Left lobe of liver (tissue), 2 donors: ENCODE measurements at regions not wholly inside any gene's neighbourhood (a gene's known extent, or its start where the extent isn't known, plus 50 kb on each side); places are given as distances from the start of the nearest gene placed in this dataset.
"Not testable (repeated sequence)": the region's sequence is repeated elsewhere in the genome, so short reads cannot be mapped to it uniquely, and the experiment has no call there.

Experiments used
- ATAC-seq: fragments of 200-7000 bp; cut with Tn5 transposase; one replicate; pipeline ENCODE4 v1.9.1; 2020; ENCODE audit warnings: mild to moderate bottlenecking, moderate library complexity
- DNase-seq: peaks from one replicate; pipeline ENCODE4 v3.0.0-alpha.2; 2020; ENCODE audit warnings: low spot score
- donor health status: DM: no; HTN: no; CAD: no; lungs with moderate emphysema.
- donor health status: DM: no; HTN: yes; CAD: no.

- DNase-seq (no peak), ATAC-seq (no peak)
Observed at GRCh38 chr11:96681019-96681716, 291.4 kb downstream of the JRKL start.

DNA sequence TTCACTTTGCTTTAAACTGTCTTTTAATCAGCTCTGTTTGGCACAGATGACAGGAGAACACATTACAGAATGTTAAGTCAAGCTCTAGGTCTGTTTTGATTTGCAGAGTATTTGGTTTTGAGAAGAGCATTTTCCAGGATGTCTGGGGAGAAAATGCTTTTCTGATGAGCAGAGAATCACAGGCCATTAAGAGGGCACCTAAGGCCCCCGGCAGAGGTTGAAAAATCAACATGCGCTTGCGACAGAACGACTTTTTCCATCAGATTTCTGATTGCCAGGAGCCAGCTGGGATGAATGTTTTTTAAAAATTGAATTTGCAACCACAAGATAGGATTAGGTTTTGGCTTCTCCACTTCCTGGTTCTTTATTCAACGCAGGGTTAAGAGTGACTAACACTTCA is 304.5 kb downstream of the JRKL start:
- DNase-seq (no peak), ATAC-seq (no peak)

GRCh38 chr11:96696731-96697130 is 306.9 kb downstream of the JRKL start:
- ATAC-seq = no peak
- DNase-seq = no peak

- no peak for ATAC-seq
- DNase-seq = no peak
Observed at GRCh38 chr11:96697466-96697865, 307.7 kb downstream of the JRKL start.

GRCh38 chr11:96704847-96705246 is 315.0 kb downstream of the JRKL start:
- DNase-seq (no peak), ATAC-seq (no peak)

DNA sequence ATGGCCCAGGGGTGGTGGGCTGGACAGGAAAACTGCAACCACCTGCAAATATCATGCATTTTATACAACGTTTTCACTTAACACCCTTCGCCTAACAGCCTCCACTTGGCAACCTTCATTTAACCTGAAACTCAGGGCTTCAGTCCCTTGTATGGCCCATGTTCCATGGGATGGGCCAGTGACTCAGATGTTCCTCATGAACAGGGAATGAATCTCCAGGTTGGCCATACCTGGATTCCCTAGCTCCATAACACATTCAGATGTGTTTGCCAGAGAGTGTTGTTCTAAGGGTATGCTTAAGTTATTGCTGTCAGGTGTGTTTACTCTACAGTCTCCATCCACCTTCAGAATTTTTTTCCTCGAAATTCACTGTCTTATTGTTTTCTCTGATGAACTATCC is 316.9 kb downstream of the JRKL start:
- DNase-seq = no peak
- no peak for ATAC-seq

DNA sequence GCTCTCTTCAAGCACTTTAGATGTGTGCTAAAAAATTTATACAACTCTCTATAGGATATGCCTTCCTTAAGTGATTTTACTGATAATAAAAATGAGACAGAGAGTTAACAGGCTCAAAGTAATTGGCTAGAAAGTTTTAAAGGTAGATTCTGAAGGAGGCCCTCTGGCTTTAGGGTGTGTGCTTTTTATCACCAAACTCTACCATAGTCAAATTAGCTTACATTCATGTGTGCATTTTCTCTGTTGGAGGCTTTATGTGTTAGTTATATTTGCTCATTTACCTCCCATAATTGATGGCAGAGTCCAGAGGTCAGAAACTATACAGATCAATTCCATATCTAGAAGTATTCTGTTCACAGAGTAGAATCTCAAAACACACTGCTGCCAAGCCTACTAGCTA is 317.5 kb downstream of the JRKL start:
- ATAC-seq = no peak
- no peak for DNase-seq

DNA sequence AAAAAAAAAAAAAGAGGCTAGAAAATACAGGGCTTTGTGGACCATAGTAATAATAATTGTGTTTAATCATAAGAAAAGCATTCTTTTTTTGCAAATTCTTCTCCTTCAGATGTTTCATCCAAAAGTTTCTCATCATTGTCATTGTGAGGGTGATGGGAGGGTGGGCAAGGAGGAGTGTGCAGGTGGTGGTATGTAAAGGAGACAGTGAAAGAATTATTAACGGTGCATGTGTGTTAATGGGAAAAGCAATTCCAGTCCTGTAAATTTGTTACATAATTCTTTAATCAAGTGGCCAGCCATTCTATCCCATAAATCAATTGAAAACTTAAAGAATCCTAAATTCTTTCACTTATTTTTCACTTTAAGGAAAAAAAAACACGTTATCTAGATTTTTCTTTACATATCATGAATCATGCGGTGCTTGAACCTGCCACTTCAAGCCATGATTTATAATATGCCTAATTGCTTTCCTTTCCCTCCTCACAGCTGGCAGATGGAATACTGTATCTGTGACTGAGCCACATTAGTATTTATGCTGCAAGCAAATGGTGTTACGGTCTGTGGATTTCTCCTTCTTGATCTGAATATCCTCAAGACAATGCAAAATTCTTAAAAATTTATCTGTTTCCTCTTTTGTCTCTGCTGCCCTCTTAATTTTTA is 318.5 kb downstream of the JRKL start:
- no peak for DNase-seq
- no peak for ATAC-seq

DNA sequence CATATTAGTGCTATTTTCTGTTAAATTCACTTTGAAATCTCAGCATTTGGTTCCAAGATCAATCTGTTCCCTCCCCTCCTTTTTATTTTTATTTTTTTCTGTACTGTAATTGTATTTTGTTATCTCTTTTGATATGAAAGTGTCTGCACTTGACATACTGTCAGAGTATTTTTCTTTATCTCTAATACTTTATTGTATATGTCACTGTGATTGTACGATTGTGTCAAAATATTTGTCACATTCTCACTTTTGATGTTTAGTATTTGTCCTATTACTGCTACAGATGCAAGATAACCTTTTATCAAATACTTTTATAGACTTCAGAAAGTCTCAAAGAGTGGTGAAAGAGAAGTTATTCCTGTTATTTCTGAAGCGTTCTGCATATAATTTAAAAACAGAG is 323.5 kb downstream of the JRKL start:
- ATAC-seq = no peak
- no peak for DNase-seq

DNA sequence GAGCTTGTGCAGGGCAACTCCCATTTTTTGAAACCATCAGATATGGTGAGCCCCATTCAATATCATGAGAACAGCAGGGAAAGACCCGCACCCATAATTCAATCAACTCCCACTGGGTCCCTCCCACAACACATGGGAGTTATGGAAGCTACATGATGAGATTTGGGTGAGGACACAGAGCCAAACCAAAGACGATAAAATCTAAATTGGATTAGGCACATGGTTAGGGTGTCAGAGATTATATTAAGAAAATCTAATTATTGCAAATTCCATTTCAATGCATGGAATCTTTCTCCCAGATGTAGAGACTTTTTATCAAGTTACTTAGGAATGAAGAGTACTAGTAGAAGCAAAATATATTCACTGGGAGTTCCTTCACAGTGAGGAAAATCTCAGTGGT is 324.9 kb downstream of the JRKL start:
- ATAC-seq (no peak), DNase-seq (no peak)

DNA sequence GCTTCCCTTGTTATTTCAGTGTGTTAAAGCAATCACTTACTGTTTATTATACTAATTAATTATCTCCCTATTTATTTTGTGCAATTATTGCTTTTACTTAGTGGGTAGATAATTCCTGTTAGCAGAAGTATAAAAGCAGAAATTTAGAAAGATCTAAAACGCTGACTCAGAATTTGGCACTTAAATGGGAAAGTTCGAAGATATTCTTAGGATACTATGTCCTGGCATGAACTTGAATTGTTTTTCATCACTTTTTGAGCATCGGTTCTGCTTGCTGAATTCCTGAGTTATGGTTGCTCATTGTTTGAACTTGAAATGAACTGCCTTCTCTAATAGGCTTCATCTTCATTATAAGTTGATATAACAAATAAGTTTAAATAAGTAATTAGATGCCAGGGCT is 325.4 kb downstream of the JRKL start:
- DNase-seq = no peak
- no peak for ATAC-seq

GRCh38 chr11:96736601-96737000 is 346.8 kb downstream of the JRKL start:
- ATAC-seq (no peak), DNase-seq (no peak)

DNA sequence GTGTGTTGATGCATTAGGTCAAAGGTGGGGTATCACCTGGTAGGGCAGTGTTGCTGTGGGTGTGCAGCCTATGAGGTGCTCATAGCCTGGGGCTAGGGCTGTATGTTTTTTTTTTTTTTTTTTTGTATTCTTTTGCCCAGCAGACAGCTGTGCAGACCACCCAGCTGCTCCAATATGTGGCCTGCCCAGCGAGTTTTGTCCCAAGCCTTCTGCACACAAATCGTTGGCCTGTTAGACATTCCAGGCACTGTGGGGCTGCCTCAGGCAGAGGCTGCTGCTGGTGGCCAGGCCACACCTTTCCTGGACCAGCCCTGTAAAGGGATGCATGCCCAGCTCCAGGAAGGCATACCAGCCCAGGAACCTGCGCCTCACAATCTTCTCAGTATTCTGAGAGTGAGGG is 348.5 kb downstream of the JRKL start:
- ATAC-seq (no peak), DNase-seq (no peak)

DNA sequence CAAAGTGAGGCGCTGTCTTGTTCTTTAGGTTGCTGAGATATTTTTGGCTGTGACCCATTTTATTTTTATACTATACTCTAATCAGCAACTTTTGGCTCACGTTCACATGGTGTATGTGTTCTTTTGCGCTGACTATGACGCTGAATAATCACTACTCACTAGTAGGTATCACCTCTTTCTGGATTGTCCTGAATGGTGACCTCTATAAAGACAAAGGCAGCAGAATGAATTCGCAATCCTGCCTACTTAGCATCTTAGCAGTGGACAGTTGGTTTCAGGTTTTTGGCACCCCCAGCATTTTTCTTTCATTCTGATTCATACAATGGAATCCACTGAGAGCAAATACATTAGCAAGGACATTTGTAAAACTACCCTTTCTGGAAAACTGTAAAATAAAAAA is 351.3 kb downstream of the JRKL start:
- no peak for ATAC-seq
- no peak for DNase-seq

- ATAC-seq = no peak
- no peak for DNase-seq
Observed at GRCh38 chr11:96744697-96745096, 354.9 kb downstream of the JRKL start.

DNA sequence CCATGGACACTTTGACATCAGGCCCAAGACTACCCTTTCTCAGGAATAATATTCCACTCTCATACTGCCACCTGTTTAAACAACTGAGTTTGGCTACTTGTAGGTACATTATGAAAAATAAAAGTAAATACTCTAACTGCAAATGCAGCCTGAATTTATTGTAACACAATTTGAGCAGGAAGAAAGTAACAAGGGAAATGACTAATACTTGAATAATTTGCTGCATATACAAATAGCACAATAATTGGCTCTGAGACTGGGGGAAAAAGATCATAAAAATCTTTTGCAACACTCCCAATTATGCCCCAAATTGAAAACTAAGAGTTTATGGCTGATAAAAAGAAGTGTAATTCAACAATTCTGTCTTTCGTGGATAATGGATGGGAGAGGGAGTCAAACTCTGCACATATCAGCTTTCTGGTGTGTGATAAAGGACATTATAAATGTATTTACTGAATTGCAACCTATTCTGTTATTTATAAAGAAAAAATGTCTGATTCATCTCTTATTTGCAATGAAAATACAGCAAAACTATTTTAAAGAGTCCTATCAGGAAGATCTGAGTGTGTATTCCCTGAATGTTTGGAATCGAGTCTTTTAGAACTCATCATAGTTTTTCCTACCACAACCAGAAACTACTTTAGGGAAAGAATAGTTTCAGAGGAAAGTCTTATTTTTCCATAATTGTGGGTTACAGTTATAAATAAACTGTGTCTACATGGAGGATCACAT is 359.0 kb downstream of the JRKL start:
- ATAC-seq (no peak), DNase-seq (no peak)

DNA sequence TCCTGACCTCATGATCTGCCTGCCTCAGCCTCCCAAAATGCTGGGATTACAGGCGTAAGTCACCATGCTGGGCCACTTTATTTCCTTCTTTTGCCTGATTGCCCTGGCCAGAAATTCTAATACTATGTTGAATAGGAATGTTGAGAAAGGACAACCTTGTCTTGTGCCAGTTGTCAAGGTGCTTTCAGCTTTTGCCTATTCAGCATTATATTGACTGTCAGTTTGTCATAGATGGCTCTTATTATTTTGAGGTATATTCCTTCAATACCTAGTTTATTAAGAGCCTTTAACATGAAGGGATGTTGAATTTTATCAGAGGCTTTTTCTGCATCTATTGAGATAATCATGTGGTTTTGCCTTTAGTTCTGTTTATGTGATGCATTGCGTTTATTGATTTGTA is 362.0 kb downstream of the JRKL start:
- ATAC-seq, DNase-seq: not testable (repeated sequence)

GRCh38 chr11:96752221-96752620 is 362.4 kb downstream of the JRKL start:
- no peak for DNase-seq
- no peak for ATAC-seq

- DNase-seq = no peak
- ATAC-seq = no peak
Observed at GRCh38 chr11:96753997-96754396, 364.2 kb downstream of the JRKL start.

DNA sequence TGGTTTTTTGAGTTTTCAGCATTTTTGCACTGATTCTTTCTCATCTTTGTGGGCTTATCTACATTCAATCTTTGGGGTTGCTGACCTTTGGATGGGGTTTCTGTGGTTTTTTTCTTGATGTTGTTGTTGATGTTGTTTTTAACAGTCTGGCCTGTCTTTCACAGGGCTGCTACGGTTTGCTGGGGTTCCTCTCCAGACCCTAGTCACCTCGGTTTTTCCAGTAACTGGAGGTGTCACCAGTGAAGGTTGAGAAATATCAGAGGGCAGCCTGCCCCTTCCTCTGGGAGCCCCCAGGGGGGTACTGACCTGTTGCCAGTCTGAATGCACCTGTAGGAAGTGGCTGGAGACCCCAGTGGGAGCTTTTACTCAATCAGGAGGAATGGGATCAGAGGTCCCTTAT is 365.4 kb downstream of the JRKL start:
- DNase-seq (no peak), ATAC-seq (no peak)

GRCh38 chr11:96755752-96756151 is 365.9 kb downstream of the JRKL start:
- DNase-seq = no peak
- ATAC-seq = no peak

DNA sequence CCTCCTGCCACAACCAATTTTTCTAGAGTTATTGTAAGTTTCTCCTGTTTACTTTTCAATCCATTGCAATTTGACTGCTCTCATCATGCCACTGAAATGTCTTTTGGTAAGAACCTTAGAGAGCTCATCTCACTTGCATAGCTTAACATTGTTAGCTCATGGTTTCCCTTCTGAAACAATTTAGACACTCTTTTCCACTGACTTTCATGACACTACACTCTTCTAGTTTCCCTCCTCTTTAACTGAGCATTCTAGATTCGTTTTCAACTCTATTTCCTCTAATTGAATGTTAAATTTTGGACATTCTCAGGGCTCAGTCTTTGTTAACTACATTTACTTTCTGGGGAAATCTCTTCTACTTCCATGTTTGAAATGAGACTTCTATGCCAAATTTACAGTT is 369.1 kb downstream of the JRKL start:
- DNase-seq (no peak), ATAC-seq (no peak)
